SK-N-SH treated with all-trans-retinoic acid at 6 μM for 48 hours (cell line): ENCODE measurements at regions not wholly inside any gene's neighbourhood (a gene's known extent, or its start where the extent isn't known, plus 50 kb on each side); places are given as distances from the start of the nearest gene placed in this dataset.

Source experiments
- ATAC-seq: fragments of 200-7000 bp; cut with Tn5 transposase; 3 replicates; pipeline ENCODE4 v1.9.1; 2020; ENCODE audit warnings: mild to moderate bottlenecking, moderate library complexity
- ARNTL ChIP-seq: fragments of 450-650 bp; formaldehyde crosslinking; IDR thresholded peaks from 2 replicates; pipeline ENCODE4 v1.5.0; 2020; ENCODE audit warnings: low read depth, mild to moderate bottlenecking, moderate library complexity, borderline replicate concordance
- BACH2 ChIP-seq: fragments of 250-450 bp; sonication (Bioruptor Pico); IDR thresholded peaks from 2 replicates; pipeline ENCODE4 v1.9.0; 2021; ENCODE audit warnings: mild to moderate bottlenecking, borderline replicate concordance
- CREB5 ChIP-seq: fragments of 250-450 bp; sonication (Bioruptor Pico); IDR thresholded peaks from 2 replicates; pipeline ENCODE4 v1.5.1; 2020; ENCODE audit warnings: low read depth, mild to moderate bottlenecking, moderate library complexity
- CSDC2 ChIP-seq: fragments of 250-450 bp; sonication (Bioruptor Pico); IDR thresholded peaks from 2 replicates; pipeline ENCODE4 v1.5.0; 2020; ENCODE audit warnings: mild to moderate bottlenecking, moderate library complexity
- CSRNP3 ChIP-seq: fragments of 250-450 bp; sonication (Bioruptor Pico); IDR thresholded peaks from 2 replicates; pipeline ENCODE4 v1.5.1; 2021; ENCODE audit warnings: mild to moderate bottlenecking, moderate library complexity
- ESRRG ChIP-seq: fragments of 250-450 bp; sonication (Bioruptor Pico); IDR thresholded peaks from 2 replicates; pipeline ENCODE4 v1.6.1; 2021; ENCODE audit warnings: mild to moderate bottlenecking
- GLIS3 ChIP-seq: fragments of 250-450 bp; sonication (Bioruptor Pico); IDR thresholded peaks from 2 replicates; pipeline ENCODE4 v1.5.0; 2020; ENCODE audit warnings: mild to moderate bottlenecking, moderate library complexity
- ISL1 ChIP-seq: fragments of 250-450 bp; sonication (Bioruptor Pico); IDR thresholded peaks from 2 replicates; pipeline ENCODE4 v2.1.2; 2022; ENCODE audit warnings: mild to moderate bottlenecking, moderate library complexity
- OSR1 ChIP-seq: fragments of 250-450 bp; sonication (Bioruptor Pico); IDR thresholded peaks from 2 replicates; pipeline ENCODE4 v1.8.0; 2022; ENCODE audit warnings: moderate library complexity, mild to moderate bottlenecking, inconsistent platforms
- PATZ1 ChIP-seq: fragments of 250-450 bp; sonication (Bioruptor Pico); IDR thresholded peaks from 2 replicates; pipeline ENCODE4 v1.8.0; 2020; ENCODE audit warnings: mild to moderate bottlenecking, moderate library complexity, borderline replicate concordance
- PPARA ChIP-seq: fragments of 250-450 bp; sonication (Bioruptor Pico); IDR thresholded peaks from 2 replicates; pipeline ENCODE4 v1.5.0; 2020; ENCODE audit warnings: mild to moderate bottlenecking, borderline replicate concordance
- RARB ChIP-seq: fragments of 250-450 bp; sonication (Bioruptor Pico); IDR thresholded peaks from 2 replicates; pipeline ENCODE4 v1.8.0; 2021; ENCODE audit warnings: mild to moderate bottlenecking, moderate library complexity
- TCF4 ChIP-seq: fragments of 250-450 bp; sonication (Bioruptor Pico); IDR thresholded peaks from 2 replicates; pipeline ENCODE4 v1.8.0; 2021; ENCODE audit warnings: mild to moderate bottlenecking, moderate library complexity, borderline replicate concordance
- TOX ChIP-seq: fragments of 250-450 bp; sonication (Bioruptor Pico); IDR thresholded peaks from 2 replicates; pipeline ENCODE4 v1.8.0; 2021; ENCODE audit warnings: mild to moderate bottlenecking, moderate library complexity, borderline replicate concordance
- TSHZ2 ChIP-seq: fragments of 250-450 bp; sonication (Bioruptor Pico); IDR thresholded peaks from 2 replicates; pipeline ENCODE4 v1.5.0; 2020; ENCODE audit warnings: mild to moderate bottlenecking, moderate library complexity
- ZC3H10 ChIP-seq: fragments of 250-450 bp; sonication (Bioruptor Pico); IDR thresholded peaks from 2 replicates; pipeline ENCODE4 v1.5.1; 2021; ENCODE audit warnings: mild to moderate bottlenecking, moderate library complexity
- ZFP30 ChIP-seq: fragments of 450-650 bp; formaldehyde crosslinking; IDR thresholded peaks from 2 replicates; pipeline ENCODE4 v1.5.0; 2022; ENCODE audit warnings: mild to moderate bottlenecking, moderate library complexity
- ZNF565 ChIP-seq: fragments of 450-650 bp; formaldehyde crosslinking; conservative IDR thresholded peaks from 2 replicates; pipeline ENCODE4 v1.5.0; 2020; ENCODE audit warnings: low read depth, mild to moderate bottlenecking, moderate library complexity
- ZNF70 ChIP-seq: fragments of 450-650 bp; formaldehyde crosslinking; IDR thresholded peaks from 2 replicates; pipeline ENCODE4 v1.5.0; 2020; ENCODE audit warnings: mild to moderate bottlenecking, moderate library complexity
- ZNF8 ChIP-seq: fragments of 450-650 bp; formaldehyde crosslinking; IDR thresholded peaks from 2 replicates; pipeline ENCODE4 v1.5.0; 2020; ENCODE audit warnings: mild to moderate bottlenecking, moderate library complexity
- TF ChIP-seq, protein P1 (sequence below): fragments of 250-450 bp; sonication (Bioruptor Pico); IDR thresholded peaks from 2 replicates; pipeline ENCODE4 v1.8.0; 2021; ENCODE audit warnings: low read depth, mild to moderate bottlenecking, moderate library complexity, borderline replicate concordance

- TF ChIP-seq TSHZ2 (CRISPR knock-in tag): no peak
- no peak for TF ChIP-seq ISL1
Observed at GRCh38 chr14:104512061-104512460, 67.5 kb upstream of the C14orf180 start (continued).

DNA sequence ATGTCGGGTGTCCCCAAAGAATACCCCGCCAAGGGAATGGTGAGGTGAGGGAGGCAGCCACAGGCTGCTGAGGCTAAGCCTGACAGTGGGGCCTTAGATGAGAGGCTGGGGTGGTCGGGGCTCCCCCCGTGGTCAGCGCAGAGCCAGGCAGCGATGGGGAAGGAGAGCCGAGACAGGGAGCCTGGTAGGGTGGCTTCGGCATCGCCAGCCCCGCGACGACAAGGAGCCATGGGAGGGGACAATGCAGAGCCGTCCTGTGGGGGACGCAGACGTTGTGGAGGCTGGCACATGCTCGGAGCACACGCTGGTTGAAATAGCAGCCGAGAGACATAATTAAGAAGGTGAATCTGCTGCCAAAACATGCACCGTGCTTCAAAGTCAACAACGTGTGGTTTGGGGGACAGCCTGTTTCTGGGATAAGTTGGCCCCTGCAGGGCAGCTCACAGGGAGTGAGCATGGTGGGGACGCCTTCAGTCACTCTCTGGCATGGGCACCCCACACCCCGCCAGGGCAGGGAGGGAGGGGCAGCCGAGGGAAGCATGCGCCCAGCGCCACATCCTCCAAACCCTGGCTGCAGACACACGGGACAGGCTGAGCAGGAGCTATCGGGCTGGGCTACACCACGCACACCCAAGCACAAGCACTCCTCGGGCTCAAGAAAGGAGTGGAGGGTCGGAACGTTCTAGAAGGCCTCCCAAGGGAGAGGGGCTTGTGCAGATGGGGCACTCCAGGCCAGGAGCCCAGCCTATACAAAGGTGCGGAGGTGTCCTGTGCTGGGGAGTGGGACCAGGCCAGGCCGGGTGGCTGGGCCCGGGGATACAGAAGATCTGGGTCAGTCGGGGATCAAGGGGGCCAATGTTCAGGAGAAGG lies 66.6 kb upstream of the C14orf180 start:
- TF ChIP-seq TCF4 (CRISPR knock-in tag) (no peak), CREB5 (CRISPR knock-in tag) (no peak), ZNF8 (CRISPR knock-in tag) (no peak), BACH2 (CRISPR knock-in tag) (no peak), ISL1 (no peak), OSR1 (CRISPR knock-in tag) (no peak), ESRRG (CRISPR knock-in tag) (no peak), TOX (no peak), ZNF565 (CRISPR knock-in tag) (no peak), PATZ1 (CRISPR knock-in tag) (no peak), PPARA (CRISPR knock-in tag) (no peak), ZC3H10 (CRISPR knock-in tag) (no peak), ZFP30 (CRISPR knock-in tag) (no peak), RARB (CRISPR knock-in tag) (no peak), TSHZ2 (CRISPR knock-in tag) (no peak), CSRNP3 (CRISPR knock-in tag) (no peak), GLIS3 (CRISPR knock-in tag) (no peak), CSDC2 (CRISPR knock-in tag) (no peak), ARNTL (CRISPR knock-in tag) (no peak)
- ATAC-seq: no peak

GRCh38 chr14:104513641-104514046 lies 65.9 kb upstream of the C14orf180 start:
- no peak for ATAC-seq
- TF ChIP-seq ARNTL (CRISPR knock-in tag): no peak
- no peak for TF ChIP-seq RARB (CRISPR knock-in tag)
- TF ChIP-seq OSR1 (CRISPR knock-in tag): no peak
- no peak for TF ChIP-seq PPARA (CRISPR knock-in tag)
- TF ChIP-seq CREB5 (CRISPR knock-in tag): no peak
- TF ChIP-seq TOX: no peak
- TF ChIP-seq ZNF70: no peak
- no peak for TF ChIP-seq ESRRG (CRISPR knock-in tag)
- TF ChIP-seq CSRNP3 (CRISPR knock-in tag): no peak
- TF ChIP-seq, protein P1, sequence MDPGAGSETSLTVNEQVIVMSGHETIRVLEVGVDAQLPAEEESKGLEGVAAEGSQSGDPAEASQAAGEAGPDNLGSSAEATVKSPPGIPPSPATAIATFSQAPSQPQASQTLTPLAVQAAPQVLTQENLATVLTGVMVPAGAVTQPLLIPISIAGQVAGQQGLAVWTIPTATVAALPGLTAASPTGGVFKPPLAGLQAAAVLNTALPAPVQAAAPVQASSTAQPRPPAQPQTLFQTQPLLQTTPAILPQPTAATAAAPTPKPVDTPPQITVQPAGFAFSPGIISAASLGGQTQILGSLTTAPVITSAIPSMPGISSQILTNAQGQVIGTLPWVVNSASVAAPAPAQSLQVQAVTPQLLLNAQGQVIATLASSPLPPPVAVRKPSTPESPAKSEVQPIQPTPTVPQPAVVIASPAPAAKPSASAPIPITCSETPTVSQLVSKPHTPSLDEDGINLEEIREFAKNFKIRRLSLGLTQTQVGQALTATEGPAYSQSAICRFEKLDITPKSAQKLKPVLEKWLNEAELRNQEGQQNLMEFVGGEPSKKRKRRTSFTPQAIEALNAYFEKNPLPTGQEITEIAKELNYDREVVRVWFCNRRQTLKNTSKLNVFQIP (CRISPR knock-in tag): no peak
- no peak for TF ChIP-seq ZFP30 (CRISPR knock-in tag)
